T-helper 2 cell treated with Interferon-gamma antibody and Interleukin-4, amounts not matched to agents 5 μg/mL and 100 μg/mL, for 36 hours (primary cell): ENCODE measurements at regions not wholly inside any gene's neighbourhood (a gene's known extent, or its start where the extent isn't known, plus 50 kb on each side); places are given as distances from the start of the nearest gene placed in this dataset.

Experiments
- DNase-seq: peaks from one replicate; pipeline ENCODE4 v3.0.0; 2021; ENCODE audit warnings: low spot score
- H3K27ac Mint-ChIP-seq: one replicate; pipeline ENCODE4 v1.8.0; 2021; ENCODE audit warnings: mild to moderate bottlenecking, mixed read lengths
- H3K27me3 Mint-ChIP-seq: one replicate; pipeline ENCODE4 v1.8.0; 2021; ENCODE audit warnings: low read depth, mixed read lengths
- H3K36me3 Mint-ChIP-seq: one replicate; pipeline ENCODE4 v1.8.0; 2021; ENCODE audit warnings: low read depth, mixed read lengths
- H3K4me1 Mint-ChIP-seq: one replicate; pipeline ENCODE4 v1.8.0; 2021; ENCODE audit warnings: low read depth, mixed read lengths
- H3K4me3 Mint-ChIP-seq: one replicate; pipeline ENCODE4 v1.8.0; 2022; ENCODE audit warnings: mild to moderate bottlenecking, moderate library complexity, mixed read lengths
- H3K9me3 Mint-ChIP-seq: one replicate; pipeline ENCODE4 v1.8.0; 2021; ENCODE audit warnings: mixed read lengths

DNA sequence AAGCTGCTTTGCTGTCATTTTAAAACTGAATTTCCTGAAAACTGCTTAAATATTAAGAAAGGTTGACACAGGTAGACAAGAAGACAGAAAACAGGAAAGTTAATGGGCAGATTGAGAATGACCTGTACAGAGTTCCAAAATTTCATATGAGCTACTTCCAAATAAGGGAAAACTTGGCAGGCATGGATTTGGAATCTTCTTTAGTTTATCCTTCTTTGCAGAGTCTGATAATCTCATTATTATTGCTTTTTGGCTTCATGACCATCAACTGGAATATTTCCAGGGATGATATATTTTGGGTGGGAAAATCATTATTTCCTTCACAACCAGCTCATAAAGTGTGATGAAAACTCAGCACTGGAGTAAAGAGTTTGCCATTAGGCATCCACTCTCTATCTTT lies 346.5 kb upstream of the NPVF start:
- H3K36me3 Mint-ChIP-seq, result no peaks in the 10 kb centered on the region
- peaks cover 4% of the 10 kb centered on the region for H3K27me3 Mint-ChIP-seq
- no peak overlapping the region for H3K27ac Mint-ChIP-seq
- peaks cover under 1% of the 10 kb centered on the region for H3K4me1 Mint-ChIP-seq
- DNase-seq, result no peak
- no peak overlapping the region for H3K4me3 Mint-ChIP-seq
- no peaks in the 10 kb centered on the region for H3K9me3 Mint-ChIP-seq

DNA sequence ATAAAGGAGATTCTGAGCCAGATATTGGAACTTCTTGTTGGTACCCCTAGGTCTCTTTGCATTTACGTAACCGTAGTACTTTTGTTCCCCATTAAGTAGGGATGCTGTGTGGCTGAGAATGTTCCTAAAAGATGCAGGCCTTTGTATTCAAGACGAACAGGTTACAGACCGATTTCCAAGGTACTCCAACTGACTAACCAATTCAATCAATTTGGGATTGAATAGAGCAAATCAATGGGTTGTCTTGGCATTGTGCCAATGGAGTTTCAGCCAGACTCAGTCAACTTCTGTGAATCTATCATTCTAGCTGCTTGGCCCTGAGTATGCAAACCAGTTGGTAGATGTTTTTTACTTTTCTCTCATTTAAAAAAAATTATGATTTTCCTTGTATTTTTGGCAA lies 347.3 kb upstream of the NPVF start:
- H3K9me3 Mint-ChIP-seq, result no peaks in the 10 kb centered on the region

DNA sequence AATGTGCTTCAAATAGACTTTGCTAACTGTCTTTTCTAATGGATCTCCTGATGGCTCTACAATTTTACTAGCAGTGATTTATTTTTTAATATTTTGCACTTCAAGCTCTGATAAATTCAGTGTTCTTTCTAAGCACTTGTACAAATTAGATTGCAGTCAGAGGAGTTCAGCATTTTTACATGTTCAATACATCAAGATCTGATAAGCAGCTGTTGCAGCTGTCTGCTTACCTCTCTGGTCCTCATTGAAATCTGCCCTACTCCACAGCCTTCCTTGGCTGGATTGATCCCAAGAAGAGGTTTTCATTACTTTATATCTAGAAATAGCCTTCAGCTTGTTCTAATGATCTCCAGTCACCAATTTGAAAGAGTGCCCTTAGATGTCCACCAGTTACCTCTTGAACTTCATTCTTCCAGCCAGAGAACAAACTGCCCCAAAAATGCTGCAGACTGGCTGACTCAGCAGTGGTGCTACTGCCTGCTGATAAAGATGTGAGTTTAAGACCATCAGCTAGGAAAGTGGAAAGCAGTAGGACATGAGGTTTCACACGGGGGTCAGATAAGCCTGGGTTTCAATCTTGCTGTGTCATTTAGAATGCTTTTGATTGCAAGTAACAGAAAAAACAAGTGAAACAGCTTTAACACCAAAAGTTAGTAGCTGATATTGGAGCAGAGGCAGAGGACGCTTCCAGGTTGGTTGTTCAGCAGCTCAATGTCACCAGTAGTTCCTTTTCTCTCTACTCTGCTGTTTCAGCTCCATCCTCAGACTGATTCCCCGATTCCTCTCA lies 350.9 kb upstream of the NPVF start:
- H3K9me3 Mint-ChIP-seq, result no peaks in the 10 kb centered on the region
- H3K27me3 Mint-ChIP-seq, result peaks cover 5% of the 10 kb centered on the region

More for the DNA sequence above, 347.3 kb upstream of the NPVF start:
- DNase-seq, result no peak
- Mint-ChIP-seq H3K27ac (no peak overlapping the region), H3K4me1 (no peaks in the 10 kb centered on the region), H3K4me3 (no peak overlapping the region), H3K27me3 (peaks cover 4% of the 10 kb centered on the region), H3K36me3 (no peaks in the 10 kb centered on the region)

DNA sequence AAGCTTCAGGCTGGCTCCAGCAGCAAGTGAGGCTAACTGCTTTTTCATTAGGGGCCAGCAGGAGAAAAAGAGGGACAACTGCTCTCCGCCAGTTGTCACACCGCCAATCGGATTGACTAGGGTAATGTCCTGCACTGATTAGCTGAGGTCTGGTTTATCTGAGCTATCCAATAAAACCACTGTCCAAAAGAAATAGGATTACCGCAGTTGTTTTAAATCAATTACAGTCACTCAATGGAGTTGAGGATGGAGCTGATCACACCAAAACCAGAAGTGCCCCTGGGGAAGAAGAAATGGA lies 351.4 kb upstream of the NPVF start:
- Mint-ChIP-seq H3K27me3 (peaks cover 5% of the 10 kb centered on the region), H3K36me3 (no peaks in the 10 kb centered on the region), H3K4me3 (no peak overlapping the region), H3K27ac (no peak overlapping the region), H3K4me1 (no peaks in the 10 kb centered on the region), H3K9me3 (no peaks in the 10 kb centered on the region)
- no peak for DNase-seq

More for the DNA sequence above, 350.9 kb upstream of the NPVF start:
- Mint-ChIP-seq H3K4me1 (no peaks in the 10 kb centered on the region), H3K4me3 (no peak overlapping the region), H3K27ac (no peak overlapping the region), H3K36me3 (no peaks in the 10 kb centered on the region)
- no peak for DNase-seq

DNA sequence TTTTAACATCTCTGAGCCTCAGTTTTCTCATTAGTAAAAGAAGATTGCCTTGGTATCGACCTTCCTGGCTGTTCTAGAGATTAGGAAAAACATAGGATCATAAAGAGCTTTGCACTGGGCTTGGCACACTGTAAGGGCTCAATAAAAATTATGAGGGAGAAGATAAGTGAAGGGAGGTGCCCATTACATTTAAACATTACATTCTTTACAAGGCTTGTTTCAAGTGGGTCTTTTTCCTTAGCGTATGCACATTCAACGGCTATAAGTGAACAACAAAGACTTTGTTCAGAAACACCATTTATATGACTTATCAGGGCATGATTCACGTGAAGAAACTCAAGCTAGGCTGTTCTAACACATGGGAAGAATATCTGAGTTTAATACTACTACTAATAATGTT lies 351.9 kb upstream of the NPVF start:
- DNase-seq, result no peak
- Mint-ChIP-seq H3K4me1 (no peaks in the 10 kb centered on the region), H3K4me3 (no peak overlapping the region), H3K27ac (no peak overlapping the region), H3K27me3 (peaks cover 5% of the 10 kb centered on the region), H3K36me3 (no peaks in the 10 kb centered on the region), H3K9me3 (no peaks in the 10 kb centered on the region)

DNA sequence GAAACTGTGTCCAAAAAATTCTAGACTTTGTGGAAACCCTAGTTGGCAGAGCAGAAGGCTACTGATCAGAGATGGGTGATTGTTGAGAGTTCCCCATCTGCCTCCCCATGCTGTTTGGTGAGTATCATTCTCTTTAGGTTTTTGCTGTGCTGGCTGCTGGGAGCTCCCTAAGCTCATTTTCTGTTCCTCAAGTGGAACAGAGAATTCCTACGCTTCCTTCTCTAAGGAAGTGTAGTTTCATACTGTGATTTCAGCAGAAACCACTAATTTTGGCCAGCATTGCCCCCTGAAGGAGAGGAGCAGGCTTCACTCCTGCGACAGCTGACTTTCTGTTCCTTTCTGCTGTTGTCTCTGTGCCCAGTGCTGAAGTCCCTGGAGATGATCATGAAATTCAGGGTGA lies 355.3 kb upstream of the NPVF start:
- Mint-ChIP-seq H3K27ac (no peak overlapping the region), H3K36me3 (no peaks in the 10 kb centered on the region), H3K4me3 (no peak overlapping the region), H3K9me3 (no peaks in the 10 kb centered on the region), H3K27me3 (peaks cover 5% of the 10 kb centered on the region), H3K4me1 (no peaks in the 10 kb centered on the region)
- no peak for DNase-seq

DNA sequence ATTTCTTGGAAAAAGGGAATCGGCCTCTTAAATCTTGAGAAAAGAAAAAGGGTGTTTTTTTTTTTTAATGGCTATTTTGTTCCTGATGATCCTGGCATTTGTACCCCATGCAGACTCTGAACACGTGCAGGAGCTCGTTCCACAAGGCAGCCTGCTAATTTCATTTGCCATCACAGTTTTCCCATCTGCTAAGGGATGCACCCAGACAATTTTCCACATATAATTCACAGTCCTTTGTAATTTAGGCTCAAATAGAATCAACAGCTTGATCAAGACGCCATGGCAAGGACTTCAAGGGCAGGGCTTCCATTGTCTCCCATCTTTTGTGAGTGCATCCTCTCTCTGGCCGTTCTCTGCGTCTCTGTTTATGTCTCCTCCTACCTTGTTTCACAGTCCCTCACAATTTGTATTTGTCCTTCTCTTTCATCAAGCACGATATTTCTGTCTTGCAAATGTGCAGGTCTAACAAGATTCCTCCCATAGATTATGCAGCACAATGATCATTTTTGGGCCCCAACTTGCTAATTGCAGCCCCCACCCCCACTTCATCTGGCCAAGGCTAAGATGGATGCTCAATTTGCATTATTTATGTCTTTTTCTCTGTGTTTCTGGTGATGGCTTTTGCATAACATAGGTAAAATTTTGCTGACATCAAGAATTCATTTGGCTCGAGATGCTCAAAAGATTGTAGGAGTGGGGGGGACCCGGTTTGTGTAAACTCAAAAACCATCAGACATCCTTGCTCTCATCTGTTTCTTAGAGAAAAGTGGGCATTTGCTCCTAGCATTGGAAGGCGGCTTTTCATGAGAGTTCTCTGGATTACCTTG lies 356.0 kb upstream of the NPVF start:
- Mint-ChIP-seq H3K27ac (no peak overlapping the region), H3K27me3 (peaks cover 7% of the 10 kb centered on the region), H3K36me3 (no peaks in the 10 kb centered on the region), H3K9me3 (no peaks in the 10 kb centered on the region), H3K4me3 (no peak overlapping the region), H3K4me1 (no peaks in the 10 kb centered on the region)
- no peak for DNase-seq

DNA sequence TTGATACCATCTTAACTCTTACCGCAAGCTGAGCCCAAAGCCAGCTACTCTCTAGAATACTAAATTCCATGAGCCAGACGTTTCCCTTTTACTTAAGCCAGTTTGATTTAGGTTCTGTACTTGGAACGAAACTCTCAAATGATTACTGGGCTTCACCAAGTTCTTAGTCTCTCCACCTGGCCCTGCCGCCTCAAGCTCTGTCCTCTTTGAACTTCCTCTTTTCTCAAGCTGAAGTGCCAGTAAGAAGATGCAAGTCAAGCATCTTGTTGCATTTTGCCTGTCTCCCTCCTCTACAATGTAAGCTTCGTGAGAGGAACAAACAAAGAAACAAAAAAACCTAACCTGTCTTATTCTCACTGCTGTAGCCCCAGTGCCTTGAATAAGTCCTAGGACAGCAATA lies 358.2 kb upstream of the NPVF start:
- DNase-seq, result no peak
- H3K4me1 Mint-ChIP-seq, result no peaks in the 10 kb centered on the region

DNA sequence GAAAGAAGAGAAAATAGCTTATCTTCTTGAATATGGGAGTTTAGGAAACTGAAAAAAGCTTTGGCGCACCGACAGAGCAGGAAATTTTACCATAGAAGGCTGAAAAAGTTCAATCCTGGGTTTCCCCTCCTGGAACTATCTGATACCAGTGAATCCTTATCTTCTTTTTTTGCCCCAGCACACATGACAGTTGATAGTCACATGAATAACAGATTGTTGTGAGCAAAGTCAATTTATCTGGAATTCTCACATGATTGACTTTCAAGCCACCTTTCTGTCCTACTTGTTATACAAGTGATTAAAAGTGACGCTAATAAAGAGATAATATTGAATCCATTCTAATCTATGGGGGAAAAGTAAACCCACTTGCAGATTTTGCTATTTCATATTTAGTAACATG lies 365.8 kb upstream of the NPVF start:
- Mint-ChIP-seq H3K27ac (no peak overlapping the region), H3K27me3 (peaks cover 18% of the 10 kb centered on the region), H3K4me1 (peaks cover 11% of the 10 kb centered on the region), H3K9me3 (no peaks in the 10 kb centered on the region), H3K36me3 (no peaks in the 10 kb centered on the region), H3K4me3 (no peak overlapping the region)
- DNase-seq, result no peak

More for the DNA sequence above, 358.2 kb upstream of the NPVF start:
- Mint-ChIP-seq H3K27ac (no peak overlapping the region), H3K9me3 (no peaks in the 10 kb centered on the region), H3K4me3 (no peak overlapping the region), H3K36me3 (no peaks in the 10 kb centered on the region), H3K27me3 (peaks cover 14% of the 10 kb centered on the region)

DNA sequence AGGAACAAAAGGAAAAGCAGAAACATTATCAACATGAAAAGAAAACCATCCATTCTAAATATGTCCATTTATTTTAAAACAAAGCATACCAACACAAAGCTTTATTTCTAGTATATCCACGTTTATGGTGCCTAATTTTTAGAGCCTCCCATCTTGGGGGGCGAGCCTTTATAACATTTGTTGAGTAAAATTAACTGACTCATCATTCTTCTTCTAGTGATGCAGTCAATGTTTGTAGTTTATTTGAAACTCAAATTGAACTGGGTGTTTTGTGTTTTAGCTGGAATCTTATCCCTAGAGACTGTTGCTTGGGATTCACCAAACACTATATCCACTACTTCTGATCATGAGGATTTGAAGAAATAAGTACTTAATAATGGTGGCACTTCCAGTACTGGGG lies 366.4 kb upstream of the NPVF start:
- Mint-ChIP-seq H3K27me3 (peaks cover 18% of the 10 kb centered on the region), H3K4me3 (no peak overlapping the region), H3K4me1 (peaks cover 11% of the 10 kb centered on the region), H3K27ac (no peak overlapping the region), H3K9me3 (no peaks in the 10 kb centered on the region), H3K36me3 (no peaks in the 10 kb centered on the region)
- DNase-seq, result no peak

DNA sequence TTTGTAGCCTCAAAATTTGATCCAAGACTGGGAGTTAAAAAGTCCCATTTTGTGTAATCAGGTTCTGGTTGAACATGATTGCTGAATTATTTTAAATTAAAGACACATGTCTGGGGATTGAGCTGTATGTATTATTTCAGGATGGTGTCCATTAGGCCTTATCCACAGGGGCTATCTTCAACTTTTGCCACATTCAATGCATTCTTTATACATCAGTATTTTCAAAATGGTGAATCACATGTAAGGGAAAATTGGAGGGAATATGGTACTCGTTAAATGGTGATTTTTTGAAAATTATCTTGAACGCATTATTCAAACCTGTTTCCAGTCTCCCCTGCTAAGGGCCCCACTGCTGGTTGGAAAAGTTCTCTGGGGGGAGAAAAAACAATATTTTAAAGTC lies 367.7 kb upstream of the NPVF start:
- H3K4me3 Mint-ChIP-seq, result no peak overlapping the region

DNA sequence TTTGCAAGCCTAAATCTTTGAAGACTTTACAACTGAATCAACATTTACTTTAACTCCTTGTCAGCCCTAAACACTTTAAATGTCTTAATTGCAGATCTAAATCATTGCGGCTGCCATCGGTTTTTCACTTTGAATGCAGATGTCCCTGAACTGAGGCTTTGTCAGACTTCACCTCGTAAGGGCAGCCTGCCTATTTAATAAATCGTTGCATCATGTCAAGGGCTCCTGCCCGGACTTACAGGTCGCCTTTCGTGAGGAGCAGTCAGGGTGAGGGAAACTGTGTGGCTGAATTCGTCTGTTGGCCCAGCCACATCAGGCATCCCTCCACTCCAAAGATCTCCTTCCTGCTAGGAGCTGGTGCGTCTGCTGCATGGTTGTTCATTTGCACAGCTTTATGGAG lies 368.2 kb upstream of the NPVF start:
- Mint-ChIP-seq H3K27ac (no peak overlapping the region), H3K4me3 (no peak overlapping the region), H3K9me3 (no peaks in the 10 kb centered on the region), H3K4me1 (peaks cover 11% of the 10 kb centered on the region), H3K27me3 (peaks cover 27% of the 10 kb centered on the region), H3K36me3 (no peaks in the 10 kb centered on the region)
- DNase-seq, result no peak

More for the DNA sequence above, 367.7 kb upstream of the NPVF start:
- Mint-ChIP-seq H3K27me3 (peaks cover 23% of the 10 kb centered on the region), H3K36me3 (no peaks in the 10 kb centered on the region), H3K4me1 (peaks cover 11% of the 10 kb centered on the region), H3K27ac (no peak overlapping the region), H3K9me3 (no peaks in the 10 kb centered on the region)
- DNase-seq, result no peak

DNA sequence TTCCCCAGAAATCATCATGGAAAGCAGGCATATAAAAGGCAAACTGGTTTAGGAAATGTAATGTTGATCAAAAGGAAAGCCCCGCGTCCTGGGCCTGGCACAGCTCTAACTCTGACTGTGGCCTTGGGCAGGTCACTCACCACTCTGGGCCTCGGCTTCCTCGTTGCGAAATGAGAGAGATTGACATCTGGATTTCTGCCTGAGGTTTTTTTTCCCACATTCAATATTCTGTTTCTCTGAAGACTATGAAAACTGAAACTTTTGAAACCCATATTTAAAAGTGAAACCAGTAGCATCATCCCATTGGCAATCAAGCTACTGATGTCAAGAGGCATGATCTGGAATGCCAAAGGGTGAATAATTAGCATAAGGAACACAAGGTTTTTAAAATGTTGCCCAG lies 369.7 kb upstream of the NPVF start:
- Mint-ChIP-seq H3K4me1 (peaks cover 11% of the 10 kb centered on the region), H3K4me3 (no peak overlapping the region), H3K27me3 (peaks cover 30% of the 10 kb centered on the region), H3K27ac (no peak overlapping the region), H3K36me3 (no peaks in the 10 kb centered on the region), H3K9me3 (no peaks in the 10 kb centered on the region)
- no peak for DNase-seq

DNA sequence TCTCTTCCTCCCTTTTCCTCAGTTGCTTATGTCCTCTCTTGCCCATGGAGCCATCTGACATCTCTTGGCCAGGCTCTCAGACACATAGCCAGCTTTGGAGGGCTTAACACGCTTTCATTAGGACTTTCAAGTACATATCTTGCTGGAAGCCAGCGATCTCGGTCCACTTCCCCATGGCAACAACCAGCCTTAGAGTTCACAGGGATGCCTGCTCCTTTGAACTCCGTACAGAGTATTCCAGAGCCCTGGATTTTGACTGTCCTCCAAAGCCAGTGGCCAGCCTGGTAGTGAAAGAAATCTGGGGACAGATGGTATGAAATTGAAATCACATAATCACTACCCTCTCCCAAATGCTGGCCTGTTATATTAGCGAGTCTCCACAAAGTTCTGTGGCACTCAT lies 370.5 kb upstream of the NPVF start:
- Mint-ChIP-seq H3K36me3 (no peaks in the 10 kb centered on the region), H3K27me3 (peaks cover 26% of the 10 kb centered on the region), H3K4me3 (no peak overlapping the region), H3K4me1 (peaks cover 11% of the 10 kb centered on the region), H3K9me3 (no peaks in the 10 kb centered on the region), H3K27ac (no peak overlapping the region)
- no peak for DNase-seq
